ENCODE measurements at regions not wholly inside any gene's neighbourhood (a gene's known extent, or its start where the extent isn't known, plus 50 kb on each side); places are given as distances from the start of the nearest gene placed in this dataset.

DNA sequence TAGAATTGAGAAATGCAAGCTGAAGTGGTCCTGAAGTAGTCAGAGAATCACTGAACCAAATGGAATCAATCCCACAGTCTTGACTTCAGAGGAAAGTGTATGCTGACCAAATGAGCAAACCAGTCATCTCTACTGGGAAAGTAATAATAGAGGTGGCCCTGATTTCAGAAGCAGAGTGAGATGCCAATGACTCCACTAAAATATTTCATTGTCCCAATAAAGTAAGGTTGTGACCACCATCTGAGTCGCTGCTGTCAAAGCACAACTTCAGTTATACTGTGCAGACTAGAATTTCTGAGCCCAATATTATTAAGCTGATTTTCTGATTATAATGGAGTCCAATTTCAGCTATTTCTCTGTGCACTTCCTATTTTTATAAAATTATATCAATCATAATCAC is 334.4 kb upstream of the THBS1 start:
- H4K20me1 ChIP-seq (ENCODE audit: low read depth, low read length): no peaks in the 10 kb centered on the region
- H3K4me2 ChIP-seq (ENCODE audit: low read depth, low read length, poor library complexity, severe bottlenecking): no peak overlapping the region
- H3K4me3 ChIP-seq (ENCODE audit: insufficient read depth, low read length, poor library complexity, severe bottlenecking): no peak overlapping the region
- H3F3A ChIP-seq (ENCODE audit: insufficient read depth): no peaks in the 10 kb centered on the region
- H3K27me3 ChIP-seq (ENCODE audit: low read length): no peaks in the 10 kb centered on the region
- H3K9me3 ChIP-seq (ENCODE audit: insufficient read depth, low read length): no peaks in the 10 kb centered on the region
- no peaks in the 10 kb centered on the region for H3K79me2 ChIP-seq (ENCODE audit: insufficient read depth, low read length)
- no peaks in the 10 kb centered on the region for H3K9me2 ChIP-seq (replicated peaks; ENCODE audit: insufficient read depth, low read length)
- H3K27ac ChIP-seq (ENCODE audit: low read depth, low read length): no peak overlapping the region
- TF ChIP-seq, protein P1, sequence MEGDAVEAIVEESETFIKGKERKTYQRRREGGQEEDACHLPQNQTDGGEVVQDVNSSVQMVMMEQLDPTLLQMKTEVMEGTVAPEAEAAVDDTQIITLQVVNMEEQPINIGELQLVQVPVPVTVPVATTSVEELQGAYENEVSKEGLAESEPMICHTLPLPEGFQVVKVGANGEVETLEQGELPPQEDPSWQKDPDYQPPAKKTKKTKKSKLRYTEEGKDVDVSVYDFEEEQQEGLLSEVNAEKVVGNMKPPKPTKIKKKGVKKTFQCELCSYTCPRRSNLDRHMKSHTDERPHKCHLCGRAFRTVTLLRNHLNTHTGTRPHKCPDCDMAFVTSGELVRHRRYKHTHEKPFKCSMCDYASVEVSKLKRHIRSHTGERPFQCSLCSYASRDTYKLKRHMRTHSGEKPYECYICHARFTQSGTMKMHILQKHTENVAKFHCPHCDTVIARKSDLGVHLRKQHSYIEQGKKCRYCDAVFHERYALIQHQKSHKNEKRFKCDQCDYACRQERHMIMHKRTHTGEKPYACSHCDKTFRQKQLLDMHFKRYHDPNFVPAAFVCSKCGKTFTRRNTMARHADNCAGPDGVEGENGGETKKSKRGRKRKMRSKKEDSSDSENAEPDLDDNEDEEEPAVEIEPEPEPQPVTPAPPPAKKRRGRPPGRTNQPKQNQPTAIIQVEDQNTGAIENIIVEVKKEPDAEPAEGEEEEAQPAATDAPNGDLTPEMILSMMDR (IDR thresholded peaks at IDR 0.05; ENCODE audit: insufficient read depth, low read length, poor library complexity, severe bottlenecking): no peak
- no peak for TF ChIP-seq EZH2phosphoT487 (conservative IDR thresholded peaks at IDR 0.05; ENCODE audit: low read length)
- H3K36me3 ChIP-seq (ENCODE audit: low read length): no peaks in the 10 kb centered on the region
- H3K9ac ChIP-seq (ENCODE audit: low read length): no peak overlapping the region
- H2AFZ ChIP-seq (ENCODE audit: low read depth, low read length, severe bottlenecking): no peak overlapping the region

DNA sequence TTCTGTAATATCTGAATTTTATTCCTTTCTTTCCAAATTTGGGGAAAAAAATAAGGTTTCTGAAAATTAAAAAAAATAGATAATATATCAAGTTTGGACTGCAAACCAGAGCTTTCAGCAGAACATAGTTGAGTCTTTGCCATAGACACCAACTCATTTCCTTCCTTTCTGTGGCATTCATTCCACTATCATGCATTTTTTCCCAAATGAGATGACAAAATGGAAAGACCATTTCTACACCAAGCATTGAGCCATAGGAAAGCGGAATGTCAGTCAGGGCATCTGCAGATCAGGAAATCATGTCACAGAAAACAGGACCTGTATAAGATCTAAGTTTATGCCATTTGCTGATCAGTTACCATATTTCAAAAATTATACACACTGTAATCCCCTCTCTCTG is 333.3 kb upstream of the THBS1 start:
- no peaks in the 10 kb centered on the region for H3K9me3 ChIP-seq (ENCODE audit: insufficient read depth, low read length)
- no peak overlapping the region for H2AFZ ChIP-seq (ENCODE audit: low read depth, low read length, severe bottlenecking)
- H3K36me3 ChIP-seq (ENCODE audit: low read length): no peaks in the 10 kb centered on the region
- H4K20me1 ChIP-seq (ENCODE audit: low read depth, low read length): no peaks in the 10 kb centered on the region
- H3K4me3 ChIP-seq (ENCODE audit: insufficient read depth, low read length, poor library complexity, severe bottlenecking): no peak overlapping the region
- no peaks in the 10 kb centered on the region for H3K27me3 ChIP-seq (ENCODE audit: low read length)
- H3K4me2 ChIP-seq (ENCODE audit: low read depth, low read length, poor library complexity, severe bottlenecking): no peak overlapping the region
- no peak overlapping the region for H3K27ac ChIP-seq (ENCODE audit: low read depth, low read length)
- no peak overlapping the region for H3K9ac ChIP-seq (ENCODE audit: low read length)
- TF ChIP-seq EZH2phosphoT487 (conservative IDR thresholded peaks at IDR 0.05; ENCODE audit: low read length): no peak
- TF ChIP-seq, protein P1 (IDR thresholded peaks at IDR 0.05; ENCODE audit: insufficient read depth, low read length, poor library complexity, severe bottlenecking): no peak
- H3K79me2 ChIP-seq (ENCODE audit: insufficient read depth, low read length): no peaks in the 10 kb centered on the region
- no peaks in the 10 kb centered on the region for H3F3A ChIP-seq (ENCODE audit: insufficient read depth)
- H3K9me2 ChIP-seq (replicated peaks; ENCODE audit: insufficient read depth, low read length): no peaks in the 10 kb centered on the region

DNA sequence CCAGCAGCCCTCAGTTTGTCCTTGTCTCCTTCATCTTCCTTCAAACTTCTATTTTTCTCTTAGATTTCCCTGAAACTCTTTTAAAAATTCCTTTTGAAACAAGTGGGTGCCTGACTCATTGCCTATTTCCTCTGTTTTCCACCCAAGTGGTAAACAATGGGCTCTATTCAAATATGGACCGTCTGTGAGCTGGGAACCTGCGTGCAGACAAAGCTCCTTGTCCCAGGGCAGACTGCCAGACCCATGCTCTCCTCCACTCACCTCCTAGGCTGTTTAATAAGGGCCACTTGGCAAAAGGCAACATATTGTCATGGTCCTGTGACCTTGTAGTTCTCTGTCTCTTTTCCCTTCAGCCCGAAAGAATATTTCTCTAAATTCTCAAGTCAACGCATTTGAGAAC is 332.7 kb upstream of the THBS1 start:
- H3K79me2 ChIP-seq (ENCODE audit: insufficient read depth, low read length): no peaks in the 10 kb centered on the region
- no peak overlapping the region for H3K4me2 ChIP-seq (ENCODE audit: low read depth, low read length, poor library complexity, severe bottlenecking)
- H3K9me2 ChIP-seq (replicated peaks; ENCODE audit: insufficient read depth, low read length): no peaks in the 10 kb centered on the region
- no peaks in the 10 kb centered on the region for H3K36me3 ChIP-seq (ENCODE audit: low read length)
- no peaks in the 10 kb centered on the region for H3K27me3 ChIP-seq (ENCODE audit: low read length)
- no peak overlapping the region for H3K9ac ChIP-seq (ENCODE audit: low read length)
- no peak overlapping the region for H3K4me3 ChIP-seq (ENCODE audit: insufficient read depth, low read length, poor library complexity, severe bottlenecking)
- no peaks in the 10 kb centered on the region for H3K9me3 ChIP-seq (ENCODE audit: insufficient read depth, low read length)
- H4K20me1 ChIP-seq (ENCODE audit: low read depth, low read length): no peaks in the 10 kb centered on the region
- H3K27ac ChIP-seq (ENCODE audit: low read depth, low read length): no peak overlapping the region
- TF ChIP-seq EZH2phosphoT487 (conservative IDR thresholded peaks at IDR 0.05; ENCODE audit: low read length): no peak
- TF ChIP-seq, protein P1 (IDR thresholded peaks at IDR 0.05; ENCODE audit: insufficient read depth, low read length, poor library complexity, severe bottlenecking): no peak
- no peak overlapping the region for H2AFZ ChIP-seq (ENCODE audit: low read depth, low read length, severe bottlenecking)
- no peaks in the 10 kb centered on the region for H3F3A ChIP-seq (ENCODE audit: insufficient read depth)

DNA sequence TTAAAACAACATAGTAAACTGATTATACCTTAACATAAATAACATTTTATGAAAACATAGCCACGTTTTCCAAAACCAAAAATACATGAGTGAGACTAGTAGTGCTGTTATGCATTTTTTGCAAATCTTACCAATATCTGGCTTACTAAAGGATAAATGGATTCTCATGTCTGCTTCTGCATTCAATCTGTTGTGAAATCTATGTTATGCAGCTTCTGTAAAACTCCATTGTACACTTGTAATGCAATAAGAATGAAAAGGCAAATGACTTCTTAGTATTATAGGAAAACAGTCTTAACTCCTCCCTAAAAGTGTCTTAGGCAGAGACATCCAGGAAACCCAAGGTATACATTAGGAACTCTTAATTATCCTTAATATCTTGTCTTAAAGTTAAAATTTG is 330.9 kb upstream of the THBS1 start:
- Histone ChIP-seq H3K27ac (ENCODE audit: low read depth, low read length) (no peak overlapping the region), H3F3A (ENCODE audit: insufficient read depth) (no peaks in the 10 kb centered on the region), H2AFZ (ENCODE audit: low read depth, low read length, severe bottlenecking) (no peak overlapping the region), H3K4me2 (ENCODE audit: low read depth, low read length, poor library complexity, severe bottlenecking) (no peak overlapping the region), H3K9me3 (ENCODE audit: insufficient read depth, low read length) (no peaks in the 10 kb centered on the region), H3K79me2 (ENCODE audit: insufficient read depth, low read length) (no peaks in the 10 kb centered on the region), H3K27me3 (ENCODE audit: low read length) (no peaks in the 10 kb centered on the region), H3K36me3 (ENCODE audit: low read length) (no peaks in the 10 kb centered on the region), H3K9ac (ENCODE audit: low read length) (no peak overlapping the region), H3K9me2 (replicated peaks; ENCODE audit: insufficient read depth, low read length) (no peaks in the 10 kb centered on the region), H3K4me3 (ENCODE audit: insufficient read depth, low read length, poor library complexity, severe bottlenecking) (no peak overlapping the region), H4K20me1 (ENCODE audit: low read depth, low read length) (no peaks in the 10 kb centered on the region)
- TF ChIP-seq, protein P1 (IDR thresholded peaks at IDR 0.05; ENCODE audit: insufficient read depth, low read length, poor library complexity, severe bottlenecking): no peak
- no peak for TF ChIP-seq EZH2phosphoT487 (conservative IDR thresholded peaks at IDR 0.05; ENCODE audit: low read length)

Measured in SU-DHL-6 (cell line).